PC-3 (cell line): ENCODE measurements at regions not wholly inside any gene's neighbourhood (a gene's known extent, or its start where the extent isn't known, plus 50 kb on each side); places are given as distances from the start of the nearest gene placed in this dataset.

Experiments
- ATAC-seq: fragments of 200-7000 bp; cut with Tn5 transposase; 2 replicates; pipeline ENCODE4 v1.9.1; 2020; ENCODE audit warnings: mild to moderate bottlenecking, moderate library complexity
- BruUV-seq: library from RNA; stranded (reverse); fragments of 400-500 nt; replicated peaks from 2 replicates; lab custom pipeline; 2021; lab: Mats Ljungman, UMichigan
- CTCF ChIA-PET: fragments of 300-600 bp; sonication (Branson Sonifier 250); formaldehyde crosslinking; loops from one replicate; lab custom pipeline; 2022; ENCODE audit warnings: antibody characterized with exemption; lab: Charles Lee
- POLR2A ChIA-PET: fragments of 300-600 bp; sonication (Branson Sonifier 250); formaldehyde crosslinking; loops from one replicate; lab custom pipeline; 2022; ENCODE audit warnings: antibody characterized with exemption; ENCODE audit not compliant: unreplicated experiment; lab: Charles Lee
- DNase-seq: peaks from one replicate; pipeline ENCODE4 v3.0.0-alpha.2; 2015
- H2AFZ ChIP-seq: fragments of 300-600 bp; sonication (generic); 2 replicates; pipeline ENCODE4 v1.6.0; 2016; ENCODE audit warnings: antibody characterized with exemption, low read length
- H3F3A ChIP-seq: fragments of 300-600 bp; sonication (generic); one replicate; pipeline ENCODE4 v1.6.0; 2017; ENCODE audit warnings: antibody characterized with exemption, low read length, control low read depth, mild to moderate bottlenecking; ENCODE audit not compliant: unreplicated experiment
- H3K27ac ChIP-seq: fragments of 300-600 bp; sonication (generic); 2 replicates; pipeline ENCODE4 v1.5.1; 2016; ENCODE audit warnings: mild to moderate bottlenecking, low read length
- H3K27me3 ChIP-seq: fragments of 300-600 bp; sonication (generic); 2 replicates; pipeline ENCODE4 v1.6.1; 2016; ENCODE audit warnings: low read length, mixed read lengths
- H3K36me3 ChIP-seq: fragments of 300-600 bp; sonication (generic); 2 replicates; pipeline ENCODE4 v1.6.1; 2016; ENCODE audit warnings: low read depth, mixed run types, low read length, mixed read lengths
- H3K4me1 ChIP-seq: fragments of 300-600 bp; sonication (generic); 2 replicates; pipeline ENCODE4 v1.5.1; 2016; ENCODE audit warnings: low read length; ENCODE audit not compliant: insufficient read depth
- H3K4me2 ChIP-seq: fragments of 300-600 bp; sonication (generic); 2 replicates; pipeline ENCODE4 v1.6.0; 2016; ENCODE audit warnings: low read length
- H3K4me3 ChIP-seq: fragments of 300-600 bp; sonication (generic); 2 replicates; pipeline ENCODE4 v1.5.1; 2016; ENCODE audit warnings: mild to moderate bottlenecking, low read length, mixed read lengths
- H3K79me2 ChIP-seq: fragments of 300-600 bp; sonication (generic); 2 replicates; pipeline ENCODE4 v1.6.1; 2017; ENCODE audit warnings: low read length, mixed read lengths
- H3K9ac ChIP-seq: fragments of 300-600 bp; sonication (generic); 2 replicates; pipeline ENCODE4 v1.6.0; 2016; ENCODE audit warnings: mild to moderate bottlenecking, low read length
- H3K9me2 ChIP-seq: fragments of 300-600 bp; sonication (generic); replicated peaks from 2 replicates; pipeline ENCODE4 v1.6.1; 2016; ENCODE audit warnings: mixed run types, low read length, mixed read lengths
- H3K9me3 ChIP-seq: fragments of 300-600 bp; sonication (generic); 2 replicates; pipeline ENCODE4 v1.6.1; 2016; ENCODE audit warnings: low read length, mixed read lengths
- H4K20me1 ChIP-seq: fragments of 300-600 bp; sonication (generic); 2 replicates; pipeline ENCODE4 v1.6.1; 2016; ENCODE audit warnings: low read length, mixed read lengths
- EZH2 ChIP-seq: fragments of 300-600 bp; sonication (generic); IDR thresholded peaks from one replicate; pipeline ENCODE4 v1.6.1; 2017; ENCODE audit warnings: antibody characterized with exemption, mild to moderate bottlenecking, low read length; ENCODE audit not compliant: unreplicated experiment
- EZH2phosphoT487 ChIP-seq: fragments of 300-600 bp; sonication (generic); IDR thresholded peaks from 2 replicates; pipeline ENCODE4 v1.6.1; 2018; ENCODE audit warnings: mild to moderate bottlenecking, antibody characterized with exemption, low read length, borderline replicate concordance
- intact Hi-C: fragments of 100-400 bp; cut with micrococcal nuclease; formaldehyde crosslinking; loops from 2 replicates; pipeline ENCODE4 v1.9.0; 2023
- TF ChIP-seq, protein P1 (sequence below): fragments of 300-600 bp; sonication (generic); conservative IDR thresholded peaks from 2 replicates; pipeline ENCODE4 v1.5.1; 2017; ENCODE audit warnings: antibody characterized with exemption, low read depth, mild to moderate bottlenecking, low read length

- Histone ChIP-seq H3K4me1 (no peaks in the 10 kb centered on the region), H4K20me1 (no peaks in the 10 kb centered on the region), H3K4me3 (no peak overlapping the region), H3K36me3 (no peaks in the 10 kb centered on the region), H3K9me3 (no peaks in the 10 kb centered on the region), H3K9me2 (no peaks in the 10 kb centered on the region), H2AFZ (no peak overlapping the region), H3K79me2 (no peaks in the 10 kb centered on the region), H3K27me3 (no peaks in the 10 kb centered on the region), H3F3A (no peaks in the 10 kb centered on the region), H3K27ac (no peak overlapping the region), H3K9ac (no peak overlapping the region), H3K4me2 (no peak overlapping the region)
- intact Hi-C loops = no loop called here
- no TSS peak for BruUV-seq
- POLR2A ChIA-PET = no interaction called here
- DNase-seq (no peak), ATAC-seq (no peak)
- CTCF ChIA-PET = no interaction called here
- TF ChIP-seq, protein P1, sequence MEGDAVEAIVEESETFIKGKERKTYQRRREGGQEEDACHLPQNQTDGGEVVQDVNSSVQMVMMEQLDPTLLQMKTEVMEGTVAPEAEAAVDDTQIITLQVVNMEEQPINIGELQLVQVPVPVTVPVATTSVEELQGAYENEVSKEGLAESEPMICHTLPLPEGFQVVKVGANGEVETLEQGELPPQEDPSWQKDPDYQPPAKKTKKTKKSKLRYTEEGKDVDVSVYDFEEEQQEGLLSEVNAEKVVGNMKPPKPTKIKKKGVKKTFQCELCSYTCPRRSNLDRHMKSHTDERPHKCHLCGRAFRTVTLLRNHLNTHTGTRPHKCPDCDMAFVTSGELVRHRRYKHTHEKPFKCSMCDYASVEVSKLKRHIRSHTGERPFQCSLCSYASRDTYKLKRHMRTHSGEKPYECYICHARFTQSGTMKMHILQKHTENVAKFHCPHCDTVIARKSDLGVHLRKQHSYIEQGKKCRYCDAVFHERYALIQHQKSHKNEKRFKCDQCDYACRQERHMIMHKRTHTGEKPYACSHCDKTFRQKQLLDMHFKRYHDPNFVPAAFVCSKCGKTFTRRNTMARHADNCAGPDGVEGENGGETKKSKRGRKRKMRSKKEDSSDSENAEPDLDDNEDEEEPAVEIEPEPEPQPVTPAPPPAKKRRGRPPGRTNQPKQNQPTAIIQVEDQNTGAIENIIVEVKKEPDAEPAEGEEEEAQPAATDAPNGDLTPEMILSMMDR = no peak
- TF ChIP-seq EZH2phosphoT487 (no peak), EZH2 (no peak)
Observed at GRCh38 chr3:145628211-145628610, 532.8 kb downstream of the PLOD2 start.

DNA sequence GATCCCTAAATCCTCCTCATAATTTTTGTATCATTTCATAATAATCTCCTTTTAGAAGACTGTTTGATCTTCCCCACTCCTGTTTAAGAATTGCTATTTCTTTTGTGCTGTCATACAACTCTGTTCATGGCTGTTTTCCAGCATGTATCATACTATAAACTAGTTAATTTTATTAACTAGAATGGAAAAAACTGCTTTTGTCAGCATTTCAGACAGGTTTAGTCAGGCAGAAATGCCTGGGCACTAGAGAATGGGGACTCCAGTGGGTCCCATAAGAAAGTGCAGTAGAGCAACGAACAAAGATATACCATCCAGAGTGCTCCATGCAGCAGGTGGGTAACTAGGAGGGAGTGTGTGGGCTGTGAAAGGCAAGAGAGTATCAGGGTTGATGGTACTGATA, 523.9 kb downstream of the PLOD2 start:
- CTCF ChIA-PET = no interaction called here
- no peak overlapping the region for H3K4me2 ChIP-seq

DNA sequence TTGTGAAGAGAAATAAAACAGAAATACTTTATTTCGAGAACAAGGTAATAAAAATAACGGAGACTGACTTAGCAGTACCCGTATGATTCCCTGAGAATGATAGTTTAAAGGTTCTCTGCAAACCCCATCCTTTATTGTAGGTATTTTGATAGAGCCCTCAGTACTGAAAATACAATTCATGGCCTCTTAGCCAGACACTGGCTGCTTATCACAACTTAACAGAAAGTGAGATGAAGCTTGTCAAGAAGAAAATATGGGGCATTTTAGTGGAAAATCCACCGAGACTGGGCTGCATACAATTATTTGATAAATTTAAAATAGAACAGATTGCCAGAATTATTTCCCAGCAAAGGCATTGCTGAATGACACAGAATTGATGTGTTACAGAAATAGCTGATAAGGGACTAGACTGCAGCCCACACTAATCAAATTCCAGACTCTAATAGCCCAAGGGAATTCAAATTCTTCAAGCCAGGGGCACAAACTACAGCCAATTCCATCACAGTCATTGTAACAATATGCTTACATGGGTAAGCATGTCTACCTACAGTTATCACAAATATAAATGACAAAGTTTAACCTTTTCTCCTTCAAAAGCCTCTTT, 521.9 kb downstream of the PLOD2 start:
- Histone ChIP-seq H3K4me2 (no peak overlapping the region), H3K36me3 (no peaks in the 10 kb centered on the region), H3K4me1 (no peaks in the 10 kb centered on the region), H3K9me3 (no peaks in the 10 kb centered on the region), H3K9me2 (no peaks in the 10 kb centered on the region), H3K9ac (no peak overlapping the region), H3K27me3 (no peaks in the 10 kb centered on the region), H4K20me1 (no peaks in the 10 kb centered on the region), H3K27ac (no peak overlapping the region), H3K4me3 (no peak overlapping the region), H2AFZ (no peak overlapping the region), H3K79me2 (no peaks in the 10 kb centered on the region), H3F3A (no peaks in the 10 kb centered on the region)
- ChIA-PET CTCF (no interaction called here), POLR2A (no interaction called here)
- TF ChIP-seq EZH2phosphoT487 = no peak
- TF ChIP-seq, protein P1 = no peak
- TF ChIP-seq EZH2 = no peak
- intact Hi-C loops = no loop called here
- ATAC-seq (no peak), DNase-seq (no peak)
- no TSS peak for BruUV-seq

More for the DNA sequence above, 523.9 kb downstream of the PLOD2 start:
- Histone ChIP-seq H3K9me2 (no peaks in the 10 kb centered on the region), H3K4me3 (no peak overlapping the region), H2AFZ (no peak overlapping the region), H3K4me1 (no peaks in the 10 kb centered on the region), H3K36me3 (no peaks in the 10 kb centered on the region), H3K9me3 (no peaks in the 10 kb centered on the region), H3K27ac (no peak overlapping the region), H3K9ac (no peak overlapping the region), H3K79me2 (no peaks in the 10 kb centered on the region), H3K27me3 (no peaks in the 10 kb centered on the region), H4K20me1 (no peaks in the 10 kb centered on the region), H3F3A (no peaks in the 10 kb centered on the region)
- ATAC-seq (no peak), DNase-seq (no peak)
- no TSS peak for BruUV-seq
- intact Hi-C loops = no loop called here
- TF ChIP-seq EZH2phosphoT487 (no peak), EZH2 (no peak)
- TF ChIP-seq, protein P1 = no peak
- POLR2A ChIA-PET = no interaction called here
